SK-N-SH (cell line): ENCODE measurements at regions not wholly inside any gene's neighbourhood (a gene's known extent, or its start where the extent isn't known, plus 50 kb on each side); places are given as distances from the start of the nearest gene placed in this dataset.

ENCODE experiments used
- NFIC ChIP-seq: IDR thresholded peaks from 2 replicates; pipeline ENCODE4 v1.4.0; 2012; ENCODE audit warnings: borderline replicate concordance
- POLR2AphosphoS5 ChIP-seq: IDR thresholded peaks from 2 replicates; pipeline ENCODE4 v1.6.1; 2012; ENCODE audit warnings: low read depth, low read length
- YY1 ChIP-seq: IDR thresholded peaks from 2 replicates; pipeline ENCODE4 v1.4.0; 2012; ENCODE audit warnings: low read depth, mild to moderate bottlenecking

- TF ChIP-seq YY1: no peak
- no peak for TF ChIP-seq POLR2AphosphoS5
- no peak for TF ChIP-seq NFIC
Observed at GRCh38 chr5:4337519-4337918, 741.9 kb downstream of the IRX1 start.
